OCI-LY7 (cell line): ENCODE measurements at regions not wholly inside any gene's neighbourhood (a gene's known extent, or its start where the extent isn't known, plus 50 kb on each side); places are given as distances from the start of the nearest gene placed in this dataset.

Experiments used
- BruUV-seq: library from RNA; stranded (reverse); fragments of 400-500 nt; replicated peaks from 2 replicates; lab custom pipeline; 2021; lab: Mats Ljungman, UMichigan
- CTCF ChIA-PET: fragments of 300-600 bp; sonication (Branson Sonifier 250); formaldehyde crosslinking; loops from one replicate; lab custom pipeline; 2022; ENCODE audit warnings: antibody characterized with exemption; ENCODE audit not compliant: unreplicated experiment; lab: Charles Lee
- POLR2A ChIA-PET: fragments of 300-600 bp; sonication (Branson Sonifier 250); formaldehyde crosslinking; loops from one replicate; lab custom pipeline; 2022; ENCODE audit warnings: antibody characterized with exemption; lab: Charles Lee
- DNase-seq: peaks from one replicate; pipeline ENCODE4 v3.0.0-alpha.2; 2015; ENCODE audit warnings: low spot score
- H2AFZ ChIP-seq: fragments of 200-600 bp; sonication (generic), shearing (Covaris generic); 2 replicates; pipeline ENCODE4 v1.6.1; 2014; ENCODE audit warnings: mild to moderate bottlenecking, antibody characterized with exemption, low read length, moderate library complexity
- H3K27ac ChIP-seq: fragments of 200-600 bp; sonication (generic); 2 replicates; pipeline ENCODE4 v1.5.1; 2014; ENCODE audit warnings: mixed run types, low read depth, mild to moderate bottlenecking, moderate library complexity, low read length, inconsistent platforms; ENCODE audit not compliant: poor library complexity, severe bottlenecking
- H3K36me3 ChIP-seq: fragments of 200-600 bp; sonication (generic); 2 replicates; pipeline ENCODE4 v1.6.1; 2014; ENCODE audit warnings: mild to moderate bottlenecking, antibody characterized with exemption, low read length, moderate library complexity, mixed read lengths; ENCODE audit not compliant: insufficient read depth
- H3K4me1 ChIP-seq: fragments of 200-600 bp; sonication (generic); 2 replicates; pipeline ENCODE4 v1.5.1; 2014; ENCODE audit warnings: mild to moderate bottlenecking, low read length; ENCODE audit not compliant: insufficient read depth, poor library complexity, severe bottlenecking
- H3K4me2 ChIP-seq: fragments of 200-600 bp; sonication (generic); 2 replicates; pipeline ENCODE4 v1.6.1; 2014; ENCODE audit warnings: mild to moderate bottlenecking, low read length
- H3K4me3 ChIP-seq: fragments of 200-600 bp; sonication (generic); 2 replicates; pipeline ENCODE4 v1.5.1; 2014; ENCODE audit warnings: mild to moderate bottlenecking, low read depth, low read length; ENCODE audit not compliant: poor library complexity, severe bottlenecking
- H3K79me2 ChIP-seq: fragments of 200-600 bp; sonication (generic); 2 replicates; pipeline ENCODE4 v1.6.1; 2016; ENCODE audit warnings: low read depth, mild to moderate bottlenecking, low read length, moderate library complexity, mixed read lengths; ENCODE audit not compliant: insufficient read depth
- H3K9me2 ChIP-seq: fragments of 200-600 bp; sonication (generic); 2 replicates; pipeline ENCODE4 v1.6.1; 2016; ENCODE audit warnings: mild to moderate bottlenecking, low read length, mixed read lengths; ENCODE audit not compliant: insufficient read depth
- H3K9me3 ChIP-seq: fragments of 200-600 bp; sonication (generic); 2 replicates; pipeline ENCODE4 v1.6.1; 2014; ENCODE audit warnings: mild to moderate bottlenecking, mixed run types, low read length, mixed read lengths
- H4K20me1 ChIP-seq: fragments of 200-600 bp; sonication (generic); 2 replicates; pipeline ENCODE4 v1.6.1; 2014; ENCODE audit warnings: mild to moderate bottlenecking, antibody characterized with exemption, low read length, moderate library complexity, mixed read lengths; ENCODE audit not compliant: insufficient read depth
- EZH2phosphoT487 ChIP-seq: fragments of 200-600 bp; sonication (generic); IDR thresholded peaks from 2 replicates; pipeline ENCODE4 v1.6.1; 2018; ENCODE audit warnings: low read depth, borderline replicate concordance, mild to moderate bottlenecking, mixed run types, antibody characterized with exemption, low read length, moderate library complexity, mixed read lengths
- intact Hi-C: fragments of 100-400 bp; cut with micrococcal nuclease; formaldehyde crosslinking; loops from one replicate; pipeline ENCODE4 v1.10.0; 2022; ENCODE audit not compliant: unreplicated experiment
- TF ChIP-seq, protein P1 (sequence below): fragments of 200-600 bp; sonication (generic); conservative IDR thresholded peaks from 2 replicates; pipeline ENCODE4 v1.5.1; 2014; ENCODE audit warnings: mild to moderate bottlenecking, antibody characterized with exemption, low read length, moderate library complexity, mixed read lengths

DNA sequence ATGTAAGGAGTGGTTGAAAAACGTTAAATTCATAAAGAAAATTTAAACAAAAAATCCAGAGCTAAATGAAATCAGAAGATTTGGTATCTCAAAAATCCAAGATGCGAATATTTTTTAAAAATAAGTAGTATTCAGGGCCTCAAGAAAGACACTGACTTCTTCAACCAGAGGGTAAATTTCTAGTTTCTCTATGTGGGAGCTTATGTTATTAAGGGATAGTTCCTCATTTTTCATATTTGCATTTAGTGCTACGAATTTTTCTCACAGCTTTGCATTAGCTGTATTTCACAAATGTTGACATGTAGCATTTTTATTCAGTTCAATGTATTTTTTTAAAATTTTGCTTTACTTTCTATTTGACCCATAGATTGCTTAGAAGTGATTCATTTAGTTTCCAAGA is 454.7 kb downstream of the CBLN2 start:
- Histone ChIP-seq H3K4me1 (no peaks in the 10 kb centered on the region), H3K9me2 (no peaks in the 10 kb centered on the region), H3K79me2 (no peaks in the 10 kb centered on the region), H3K27ac (no peak overlapping the region), H4K20me1 (no peaks in the 10 kb centered on the region), H3K4me3 (no peak overlapping the region), H3K36me3 (no peaks in the 10 kb centered on the region), H2AFZ (peak overlapping the region; percentile 61; the same call in 1 of the 2 replicates), H3K9me3 (no peaks in the 10 kb centered on the region), H3K4me2 (peak overlapping the region; percentile 9; the same call in 1 of the 2 replicates)
- TF ChIP-seq, protein P1, sequence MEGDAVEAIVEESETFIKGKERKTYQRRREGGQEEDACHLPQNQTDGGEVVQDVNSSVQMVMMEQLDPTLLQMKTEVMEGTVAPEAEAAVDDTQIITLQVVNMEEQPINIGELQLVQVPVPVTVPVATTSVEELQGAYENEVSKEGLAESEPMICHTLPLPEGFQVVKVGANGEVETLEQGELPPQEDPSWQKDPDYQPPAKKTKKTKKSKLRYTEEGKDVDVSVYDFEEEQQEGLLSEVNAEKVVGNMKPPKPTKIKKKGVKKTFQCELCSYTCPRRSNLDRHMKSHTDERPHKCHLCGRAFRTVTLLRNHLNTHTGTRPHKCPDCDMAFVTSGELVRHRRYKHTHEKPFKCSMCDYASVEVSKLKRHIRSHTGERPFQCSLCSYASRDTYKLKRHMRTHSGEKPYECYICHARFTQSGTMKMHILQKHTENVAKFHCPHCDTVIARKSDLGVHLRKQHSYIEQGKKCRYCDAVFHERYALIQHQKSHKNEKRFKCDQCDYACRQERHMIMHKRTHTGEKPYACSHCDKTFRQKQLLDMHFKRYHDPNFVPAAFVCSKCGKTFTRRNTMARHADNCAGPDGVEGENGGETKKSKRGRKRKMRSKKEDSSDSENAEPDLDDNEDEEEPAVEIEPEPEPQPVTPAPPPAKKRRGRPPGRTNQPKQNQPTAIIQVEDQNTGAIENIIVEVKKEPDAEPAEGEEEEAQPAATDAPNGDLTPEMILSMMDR, result no peak
- no peak for TF ChIP-seq EZH2phosphoT487
- no TSS peak for BruUV-seq
- CTCF ChIA-PET, result no interaction called here
- POLR2A ChIA-PET, result interaction anchor here (0.9 kb wide), 1 partner anchor 9 kb away, joined by 3 read pairs; no protein-coding TSS in a partner anchor
- intact Hi-C loops, result no loop called here
- DNase-seq, result no peak

DNA sequence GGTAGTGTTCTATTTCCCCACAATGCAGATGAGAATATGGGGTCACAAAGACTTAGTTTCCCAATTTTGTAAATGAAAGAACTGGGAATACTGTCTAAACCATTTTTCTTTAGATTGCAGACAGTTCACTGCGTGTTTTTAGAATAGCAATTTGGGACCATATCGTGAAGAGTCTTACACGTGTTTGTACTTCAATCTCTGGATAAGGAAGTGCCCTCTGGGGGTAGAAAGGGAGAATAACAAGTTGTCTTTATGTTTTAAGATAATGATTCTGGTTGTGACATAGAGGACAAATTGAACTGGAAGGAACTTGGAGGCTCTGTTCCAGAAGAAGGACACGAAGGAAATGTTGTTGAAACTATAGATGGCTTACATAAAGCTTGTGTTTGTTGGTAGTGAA is 457.7 kb downstream of the CBLN2 start:
- H3K4me3 ChIP-seq, result no peak overlapping the region
- no peaks in the 10 kb centered on the region for H3K9me2 ChIP-seq
- no peaks in the 10 kb centered on the region for H3K36me3 ChIP-seq
- H2AFZ ChIP-seq, result peak overlapping the region; percentile 36; the same call in 1 of the 2 replicates
- H3K79me2 ChIP-seq, result no peaks in the 10 kb centered on the region
- no peaks in the 10 kb centered on the region for H3K4me1 ChIP-seq
- no TSS peak for BruUV-seq
- H3K9me3 ChIP-seq, result no peaks in the 10 kb centered on the region
- H3K27ac ChIP-seq, result no peak overlapping the region
- TF ChIP-seq EZH2phosphoT487, result no peak
- TF ChIP-seq, protein P1, result peak; percentile 70
- CTCF ChIA-PET, result no interaction called here
- intact Hi-C loops, result no loop called here
- POLR2A ChIA-PET, result no interaction called here
- no peaks in the 10 kb centered on the region for H4K20me1 ChIP-seq
- DNase-seq, result peak; percentile 31
- H3K4me2 ChIP-seq, result no peak overlapping the region

DNA sequence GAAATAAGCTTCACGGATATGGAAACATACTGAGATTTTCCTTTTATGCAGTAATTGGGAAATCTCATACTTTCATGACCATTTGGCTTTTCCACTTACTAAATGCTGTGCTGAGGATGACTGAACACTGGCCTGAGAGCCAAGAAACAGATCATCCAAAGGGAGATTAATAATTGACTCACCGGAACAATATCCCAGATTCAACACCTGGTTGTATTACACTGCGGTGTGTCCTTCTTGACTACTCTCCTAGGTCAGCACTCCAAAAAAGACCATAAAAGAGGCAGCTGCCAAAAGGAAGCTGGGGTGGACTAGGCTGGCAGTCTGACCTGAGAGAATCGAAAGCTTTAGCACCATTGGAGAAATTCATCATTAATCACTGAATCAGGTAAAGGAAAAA is 469.1 kb downstream of the CBLN2 start:
- ChIA-PET CTCF (no interaction called here), POLR2A (interaction anchor here (0.6 kb wide), 1 partner anchor 9 kb away, joined by 6 read pairs; no protein-coding TSS in a partner anchor)
- Histone ChIP-seq H3K36me3 (no peaks in the 10 kb centered on the region), H3K9me3 (no peaks in the 10 kb centered on the region), H3K27ac (no peak overlapping the region), H3K79me2 (no peaks in the 10 kb centered on the region), H3K4me3 (no peak overlapping the region), H3K4me1 (no peaks in the 10 kb centered on the region), H2AFZ (no peak overlapping the region), H4K20me1 (no peaks in the 10 kb centered on the region), H3K9me2 (no peaks in the 10 kb centered on the region), H3K4me2 (no peak overlapping the region)
- no TSS peak for BruUV-seq
- TF ChIP-seq, protein P1, result no peak
- no peak for TF ChIP-seq EZH2phosphoT487
- DNase-seq, result no peak
- intact Hi-C loops, result no loop called here
